GM12892 (cell line): ENCODE measurements at regions not wholly inside any gene's neighbourhood (a gene's known extent, or its start where the extent isn't known, plus 50 kb on each side); places are given as distances from the start of the nearest gene placed in this dataset.

Experiments
- DNase-seq: peaks from one replicate; pipeline ENCODE4 v3.0.0; 2011; ENCODE audit not compliant: insufficient read length
- FAIRE-seq: peaks from 2 replicates; lab custom pipeline; 2011; peaks lifted over from hg19 to GRCh38; lab: Jason Lieb, UNC
- POLR2A ChIP-seq: IDR thresholded peaks from 2 replicates; pipeline ENCODE4 v1.6.1; 2011; ENCODE audit warnings: low read depth, low read length, control low read depth
- POLR2AphosphoS5 ChIP-seq: IDR thresholded peaks from 2 replicates; pipeline ENCODE4 v1.6.1; 2011; ENCODE audit warnings: low read depth, low read length, control low read depth
- TAF1 ChIP-seq: IDR thresholded peaks from 2 replicates; pipeline ENCODE4 v1.6.1; 2011; ENCODE audit warnings: low read depth, mild to moderate bottlenecking, control low read depth, low read length, borderline replicate concordance

DNA sequence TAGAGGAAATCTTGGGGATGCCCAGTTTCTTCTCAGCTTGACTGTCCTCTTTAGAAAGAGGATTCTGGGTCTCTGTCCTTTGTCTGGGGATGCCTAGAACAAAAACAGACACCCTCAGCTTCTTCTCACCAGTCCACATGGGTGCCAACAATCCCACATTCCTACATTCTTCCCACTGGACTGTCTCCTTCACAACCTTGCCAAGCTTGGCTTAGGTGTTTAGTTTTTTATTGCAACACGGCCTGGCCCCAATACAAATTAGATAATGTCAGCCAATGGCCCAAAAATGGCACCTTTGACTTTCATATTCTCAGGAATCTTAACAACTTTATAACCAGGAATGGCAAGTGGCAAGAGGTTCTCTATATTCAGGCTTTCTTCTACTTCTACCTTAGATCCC, 273.0 kb downstream of the RNF152 start:
- TF ChIP-seq POLR2A = no peak
- FAIRE-seq (no peak), DNase-seq (no peak)

DNA sequence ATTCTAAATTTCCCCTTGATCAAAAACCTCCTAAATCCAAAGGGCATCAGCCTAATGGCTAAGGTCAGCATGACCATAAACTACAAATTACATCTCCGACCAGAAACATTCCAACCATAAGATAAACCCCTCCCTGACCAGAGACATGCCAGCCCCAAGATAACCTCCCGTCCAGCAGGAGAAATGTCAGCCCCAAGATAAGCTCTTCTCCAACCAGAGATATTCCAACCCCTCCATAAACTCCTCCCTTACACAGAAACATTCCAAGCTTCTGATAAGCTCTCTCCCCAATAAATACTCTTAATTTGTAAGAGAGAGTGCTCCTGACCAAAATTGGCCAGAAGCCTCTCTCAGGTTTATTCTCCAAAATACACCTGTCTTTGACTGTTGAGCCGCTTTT, 274.0 kb downstream of the RNF152 start:
- DNase-seq (no peak), FAIRE-seq (no peak)
- TF ChIP-seq POLR2A (no peak), POLR2AphosphoS5 (no peak), TAF1 (no peak)

DNA sequence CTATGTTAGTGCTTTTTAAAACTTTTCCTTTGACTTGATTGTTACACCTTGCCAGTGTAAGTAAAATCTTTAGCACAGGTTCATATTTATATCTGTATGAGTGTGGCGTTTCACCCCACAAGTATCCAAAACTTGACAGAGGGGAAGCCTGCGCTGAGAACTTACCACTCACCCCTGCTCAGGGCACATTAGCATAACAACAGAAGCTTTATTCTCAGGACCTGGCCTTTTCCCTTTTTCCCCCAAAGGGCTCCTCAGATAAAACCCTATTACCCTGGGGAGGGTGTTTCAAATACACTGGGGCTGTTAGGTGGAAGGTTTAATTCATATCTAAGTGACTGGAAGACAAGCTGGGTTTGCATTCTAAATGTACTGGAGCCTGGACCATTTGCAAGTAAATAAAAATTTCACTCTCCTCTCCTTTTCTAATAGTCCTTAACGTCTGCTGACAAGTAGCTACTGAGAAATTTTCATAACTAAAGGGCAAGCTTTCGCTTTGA, 276.6 kb downstream of the RNF152 start:
- TF ChIP-seq POLR2A (no peak), POLR2AphosphoS5 (no peak), TAF1 (no peak)
- DNase-seq (no peak), FAIRE-seq (no peak)

DNA sequence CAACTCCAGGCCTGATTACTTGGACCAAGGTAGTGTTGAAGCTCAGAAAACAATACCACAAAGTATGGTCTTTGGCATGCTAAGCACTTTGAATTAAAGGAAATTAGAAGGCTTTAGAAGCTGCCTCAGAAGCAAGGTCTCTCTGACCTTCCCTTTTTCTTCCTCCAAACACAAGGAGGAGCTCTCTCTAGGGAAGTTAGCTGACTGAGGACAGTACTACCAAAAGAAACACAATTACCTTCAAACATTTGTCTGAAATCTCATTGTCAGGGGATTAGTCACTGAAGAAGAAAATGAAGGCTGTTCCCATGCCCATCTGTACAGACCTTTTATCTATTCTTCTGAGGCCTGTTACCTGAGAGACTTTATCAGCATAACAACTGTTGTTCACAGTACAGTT, 279.3 kb downstream of the CDH20 start:
- no peak for FAIRE-seq
- TF ChIP-seq POLR2A = no peak
- no peak for TF ChIP-seq POLR2AphosphoS5
- TF ChIP-seq TAF1 = no peak
- no peak for DNase-seq

DNA sequence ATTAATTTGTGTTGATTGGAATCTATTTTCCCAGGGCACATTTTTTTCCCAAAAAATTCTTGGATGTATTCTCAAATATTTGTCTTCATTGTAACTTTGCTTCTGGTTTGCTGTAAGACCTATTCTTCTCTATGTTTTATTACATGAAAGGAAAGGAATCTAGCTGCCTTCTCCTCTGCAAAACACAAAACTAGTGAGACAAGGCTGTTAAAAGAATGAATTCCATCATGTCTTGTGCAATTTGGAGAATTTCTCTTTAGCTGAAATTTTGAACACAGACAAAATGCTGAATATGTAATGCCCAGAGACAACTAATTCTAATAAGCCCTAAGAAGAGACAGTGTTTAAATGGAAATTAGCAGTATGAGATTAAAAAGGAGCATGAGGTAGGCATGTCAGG, 275.9 kb downstream of the CDH20 start:
- no peak for DNase-seq
- no peak for FAIRE-seq
- TF ChIP-seq POLR2AphosphoS5 = no peak
- no peak for TF ChIP-seq TAF1
- no peak for TF ChIP-seq POLR2A

DNA sequence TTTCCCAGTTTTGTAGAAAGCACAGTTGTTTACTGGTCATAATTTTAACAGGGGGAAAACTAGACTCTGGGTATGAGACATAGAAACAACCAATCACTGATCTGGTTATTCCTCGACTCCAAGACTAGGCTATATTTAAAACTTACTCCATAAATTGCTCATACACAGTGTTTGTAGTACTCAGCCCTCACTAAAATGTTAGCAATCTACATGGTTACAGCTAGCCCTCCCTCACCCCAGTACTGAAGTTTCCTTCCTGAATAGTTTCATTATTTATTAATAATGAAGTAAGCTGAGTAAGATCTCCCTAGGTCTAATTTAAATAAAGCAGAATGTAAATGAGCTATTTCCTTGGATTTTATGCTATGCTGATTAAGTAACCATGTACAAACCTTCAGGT, 275.1 kb downstream of the CDH20 start:
- TF ChIP-seq POLR2A (no peak), POLR2AphosphoS5 (no peak), TAF1 (no peak)
- DNase-seq = no peak
- no peak for FAIRE-seq

DNA sequence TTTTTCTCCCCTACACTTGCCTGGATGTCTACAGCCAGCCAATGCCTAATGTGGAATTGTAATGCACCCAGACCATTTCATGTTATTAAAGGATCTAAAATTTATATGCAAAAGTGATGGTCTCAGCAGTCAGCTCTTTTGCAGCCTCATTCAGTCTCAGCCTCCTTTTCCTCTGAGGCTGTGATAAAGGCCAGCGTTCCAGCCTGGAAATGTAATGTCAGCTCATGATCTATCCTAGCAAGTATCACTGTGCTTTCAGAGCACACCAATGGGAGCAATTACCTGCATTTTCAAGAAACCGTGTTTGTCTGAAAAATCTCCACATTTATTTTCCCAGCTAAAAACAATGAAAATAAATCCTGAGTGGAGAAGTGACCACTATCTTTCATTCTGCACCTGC, 274.6 kb downstream of the CDH20 start:
- FAIRE-seq = no peak
- TF ChIP-seq POLR2AphosphoS5 (no peak), POLR2A (no peak), TAF1 (no peak)
- DNase-seq = no peak

DNA sequence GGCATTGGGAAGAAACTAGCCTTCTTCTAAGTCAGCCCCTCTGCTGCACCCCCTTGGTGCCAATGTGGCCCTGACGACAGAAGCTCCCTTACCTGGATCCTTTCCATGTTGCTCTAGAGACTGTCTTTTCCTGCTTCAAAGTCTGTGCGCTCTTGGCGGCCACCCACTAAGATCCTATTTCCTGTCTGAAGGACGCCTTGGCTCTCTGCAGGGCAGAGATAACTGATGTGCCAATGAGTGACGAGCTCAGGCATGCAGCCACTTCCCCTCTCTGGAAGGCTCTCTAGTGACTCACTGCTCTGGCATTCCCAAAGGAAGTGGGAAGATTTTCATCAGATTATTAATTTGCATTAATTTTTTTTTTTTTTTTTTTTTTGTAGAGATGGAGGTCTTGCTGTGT, 273.5 kb downstream of the CDH20 start:
- no peak for FAIRE-seq

DNA sequence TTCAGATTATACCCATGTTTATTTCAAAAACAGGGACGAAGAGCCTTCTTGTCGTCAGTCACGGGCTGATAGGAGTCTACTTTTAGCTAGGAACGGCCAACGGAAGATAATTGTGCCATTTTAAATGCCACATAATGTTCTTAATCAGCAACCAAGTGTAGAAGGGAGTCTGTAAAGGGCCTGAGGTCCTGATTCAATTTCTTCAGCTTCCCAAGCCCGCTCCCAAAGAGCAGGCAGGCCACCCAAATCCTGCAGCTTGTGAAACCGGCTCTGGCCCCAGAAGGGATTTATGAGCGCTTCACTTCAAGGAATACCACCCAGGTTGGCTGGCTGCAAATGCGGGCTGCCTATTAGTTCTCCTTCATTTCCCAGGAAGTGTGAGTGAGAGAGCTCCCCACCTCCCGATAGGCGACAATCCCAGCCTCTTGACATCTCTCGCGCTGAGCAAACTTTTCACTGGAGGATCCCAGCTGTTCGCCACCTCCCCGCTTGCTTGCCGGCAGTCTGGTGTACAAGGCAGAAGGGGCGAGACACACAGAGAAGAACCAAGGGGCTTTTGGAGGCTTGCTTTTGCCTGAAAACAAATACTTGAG, 272.9 kb downstream of the CDH20 start:
- DNase-seq (no peak), FAIRE-seq (no peak)
- no peak for TF ChIP-seq POLR2AphosphoS5
- TF ChIP-seq TAF1 = no peak

More for the DNA sequence above, 273.5 kb downstream of the CDH20 start:
- DNase-seq = no peak
- TF ChIP-seq POLR2AphosphoS5 (no peak), TAF1 (no peak), POLR2A (no peak)

DNA sequence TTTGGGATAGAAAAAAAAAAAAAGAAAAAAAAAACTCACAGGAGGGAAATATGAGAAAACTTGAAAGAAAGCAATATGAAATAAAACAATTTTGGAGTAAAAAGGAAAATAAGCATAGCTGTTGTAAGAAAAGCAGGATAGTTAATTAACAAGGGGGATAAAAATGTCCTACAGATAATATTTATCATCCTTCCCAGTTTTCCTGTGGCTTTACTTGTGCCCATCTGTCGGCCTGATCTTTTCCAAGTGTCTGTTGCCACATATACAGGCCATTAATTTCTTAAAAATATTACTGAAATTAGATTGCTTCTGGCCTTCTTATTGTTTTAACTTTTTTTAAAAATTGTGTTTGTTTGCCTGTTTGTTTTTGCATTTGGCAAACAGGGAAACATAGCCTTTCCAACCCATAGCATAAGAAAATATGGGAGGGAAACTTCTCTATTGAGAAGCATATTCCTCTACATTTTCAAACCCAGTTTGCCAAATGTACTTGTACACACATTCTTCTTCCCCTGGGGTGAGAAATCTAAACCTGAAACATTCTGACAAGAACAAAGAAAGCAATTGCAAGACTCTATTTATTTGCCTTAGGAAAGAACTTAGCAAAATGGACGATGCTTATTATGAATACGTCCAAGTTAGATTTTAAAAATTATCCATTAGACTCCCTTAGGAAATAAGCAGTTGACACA, 272.3 kb downstream of the CDH20 start:
- DNase-seq = no peak
- TF ChIP-seq POLR2AphosphoS5 = no peak
- TF ChIP-seq POLR2A = no peak
- TF ChIP-seq TAF1 = no peak
- no peak for FAIRE-seq
